GM12891 (cell line): ENCODE measurements at regions not wholly inside any gene's neighbourhood (a gene's known extent, or its start where the extent isn't known, plus 50 kb on each side); places are given as distances from the start of the nearest gene placed in this dataset.

Experiments
- PAX5 ChIP-seq: IDR thresholded peaks from 2 replicates; pipeline ENCODE4 v1.6.1; 2011; ENCODE audit warnings: low read length, moderate library complexity, mild to moderate bottlenecking; ENCODE audit not compliant: insufficient read depth, severe bottlenecking
- POLR2A ChIP-seq: IDR thresholded peaks from 2 replicates; pipeline ENCODE4 v1.6.1; 2011; ENCODE audit warnings: low read depth, low read length, control low read depth
- POLR2AphosphoS5 ChIP-seq: IDR thresholded peaks from 2 replicates; pipeline ENCODE4 v1.6.1; 2011; ENCODE audit warnings: low read depth, low read length, control low read depth
- SPI1 ChIP-seq: IDR thresholded peaks from 2 replicates; pipeline ENCODE4 v1.6.1; 2011; ENCODE audit warnings: low read depth, low read length, control low read depth
- TAF1 ChIP-seq: IDR thresholded peaks from 2 replicates; pipeline ENCODE4 v1.6.1; 2011; ENCODE audit warnings: low read depth, low read length, control low read depth

DNA sequence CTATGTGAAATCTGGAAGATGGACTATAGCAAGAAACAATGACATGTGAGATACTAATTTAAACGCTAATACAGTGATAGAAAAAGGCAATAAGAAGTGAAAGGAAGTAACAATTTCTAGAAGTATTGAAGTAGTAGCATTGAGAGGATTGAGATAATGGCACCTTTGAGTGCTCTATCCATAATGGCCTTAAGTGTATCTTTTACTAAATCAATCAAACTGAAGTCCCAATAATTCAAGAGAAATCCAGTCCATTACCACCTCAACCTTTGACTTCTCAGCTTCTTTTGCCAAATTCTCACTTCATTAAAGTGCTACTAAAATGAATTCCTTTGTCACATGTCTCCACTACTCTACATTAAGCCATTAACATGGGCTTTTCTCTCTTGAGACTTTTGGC lies 82.6 kb upstream of the KYNU start:
- TF ChIP-seq POLR2A = no peak
- TF ChIP-seq POLR2AphosphoS5 = no peak
- no peak for TF ChIP-seq TAF1
- TF ChIP-seq SPI1 = no peak
- no peak for TF ChIP-seq PAX5
